Smooth muscle cell (in vitro differentiated cells): ENCODE measurements at regions not wholly inside any gene's neighbourhood (a gene's known extent, or its start where the extent isn't known, plus 50 kb on each side); places are given as distances from the start of the nearest gene placed in this dataset.

Experiments used
- DNase-seq: peaks from one replicate; lab custom pipeline; 2025; ENCODE audit not compliant: unreplicated experiment; lab: John Stamatoyannopoulos, UW
- H2AFZ ChIP-seq: fragments of 200-600 bp; sonication (generic); 2 replicates; pipeline ENCODE4 v1.6.0; 2016; ENCODE audit warnings: antibody characterized with exemption, low read depth, mild to moderate bottlenecking
- H3F3A ChIP-seq: fragments of 200-600 bp; sonication (generic); 2 replicates; pipeline ENCODE4 v1.6.0; 2017; ENCODE audit warnings: antibody characterized with exemption, low read depth
- H3K27ac ChIP-seq: fragments of 200-600 bp; sonication (generic); 2 replicates; pipeline ENCODE4 v1.5.1; 2016; ENCODE audit warnings: low read depth, mild to moderate bottlenecking
- H3K27me3 ChIP-seq: fragments of 200-600 bp; sonication (generic); 2 replicates; pipeline ENCODE4 v1.6.1; 2016; ENCODE audit warnings: low read depth, mild to moderate bottlenecking
- H3K36me3 ChIP-seq: fragments of 200-600 bp; sonication (generic); 2 replicates; pipeline ENCODE4 v1.5.1; 2016; ENCODE audit warnings: low read depth
- H3K4me1 ChIP-seq: fragments of 200-600 bp; sonication (generic); 2 replicates; pipeline ENCODE4 v1.5.1; 2016; ENCODE audit warnings: low read depth
- H3K4me2 ChIP-seq: fragments of 200-600 bp; sonication (generic); 2 replicates; pipeline ENCODE4 v1.6.0; 2016; ENCODE audit warnings: mild to moderate bottlenecking
- H3K4me3 ChIP-seq: fragments of 200-600 bp; sonication (generic); 2 replicates; pipeline ENCODE4 v1.5.1; 2016; ENCODE audit warnings: mild to moderate bottlenecking
- H3K79me2 ChIP-seq: fragments of 200-600 bp; sonication (generic); 2 replicates; pipeline ENCODE4 v1.6.0; 2016; ENCODE audit warnings: low read depth, mild to moderate bottlenecking
- H3K9ac ChIP-seq: fragments of 200-600 bp; sonication (generic); 2 replicates; pipeline ENCODE4 v1.6.0; 2016; ENCODE audit warnings: low read depth
- H3K9me3 ChIP-seq: fragments of 200-600 bp; sonication (generic); replicated peaks from 2 replicates; pipeline ENCODE4 v1.5.1; 2016; ENCODE audit warnings: low read depth
- H4K20me1 ChIP-seq: fragments of 200-600 bp; sonication (generic); 2 replicates; pipeline ENCODE4 v1.6.0; 2016; ENCODE audit warnings: low read depth
- WGBS: methylation state at CpG from one replicate; pipeline ENCODE4 v1.1.7; 2016; ENCODE audit warnings: low lambda C conversion rate; 5-methylcytosine and 5-hydroxymethylcytosine counted together
- TF ChIP-seq, protein P1 (sequence below): fragments of 200-600 bp; sonication (generic); IDR thresholded peaks from 2 replicates; pipeline ENCODE4 v1.5.1; 2017; ENCODE audit warnings: borderline replicate concordance, mild to moderate bottlenecking, antibody characterized with exemption; ENCODE audit not compliant: insufficient read depth, poor library complexity, severe bottlenecking

DNA sequence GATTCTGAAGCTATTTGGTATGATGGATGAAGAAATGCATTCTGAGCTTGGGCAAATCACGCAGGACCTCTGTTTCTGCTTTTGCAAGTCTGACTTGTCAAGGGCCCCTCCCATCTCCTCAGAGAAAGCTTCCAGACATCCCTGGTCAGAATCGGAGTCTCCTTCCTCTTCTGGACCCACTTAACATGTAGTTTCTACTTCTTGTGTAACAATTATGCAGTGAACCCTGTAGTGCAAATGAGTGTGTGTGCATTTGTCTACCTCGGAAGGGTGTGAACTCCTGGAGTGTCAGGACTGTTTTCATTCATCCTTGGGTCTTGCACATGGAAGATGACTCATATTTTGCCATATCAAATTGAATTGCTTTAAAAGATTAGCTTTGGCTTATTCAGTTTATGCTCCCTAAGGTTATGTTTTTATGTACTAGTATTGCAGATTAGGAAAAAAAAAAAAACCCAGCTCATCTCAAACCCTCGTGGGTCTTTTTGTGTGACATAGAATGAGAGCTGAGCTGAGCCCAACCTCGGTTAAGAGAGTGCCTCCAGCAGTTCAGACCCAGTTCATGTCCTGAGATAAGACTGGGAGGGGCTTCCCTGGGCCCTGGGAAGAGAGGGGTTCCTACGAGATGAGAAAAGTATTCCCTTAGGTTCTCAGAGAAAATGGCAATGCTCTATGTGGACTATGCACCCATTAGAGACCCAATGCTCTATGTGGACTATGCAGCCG lies 61.1 kb upstream of the RPL34 start:
- Histone ChIP-seq H3K27me3 (no peaks in the 10 kb centered on the region), H3K36me3 (no peaks in the 10 kb centered on the region), H3K4me1 (peaks cover 13% of the 10 kb centered on the region), H3K9me3 (no peaks in the 10 kb centered on the region), H3K9ac (no peak overlapping the region), H4K20me1 (no peaks in the 10 kb centered on the region), H3K4me3 (no peak overlapping the region), H2AFZ (no peak overlapping the region), H3K4me2 (peak overlapping the region; percentile 17), H3K79me2 (no peaks in the 10 kb centered on the region), H3F3A (peaks cover 14% of the 10 kb centered on the region), H3K27ac (no peak overlapping the region)
- 28% methylated on average over 7 of the region's 7 CpGs for WGBS
- TF ChIP-seq, protein P1, sequence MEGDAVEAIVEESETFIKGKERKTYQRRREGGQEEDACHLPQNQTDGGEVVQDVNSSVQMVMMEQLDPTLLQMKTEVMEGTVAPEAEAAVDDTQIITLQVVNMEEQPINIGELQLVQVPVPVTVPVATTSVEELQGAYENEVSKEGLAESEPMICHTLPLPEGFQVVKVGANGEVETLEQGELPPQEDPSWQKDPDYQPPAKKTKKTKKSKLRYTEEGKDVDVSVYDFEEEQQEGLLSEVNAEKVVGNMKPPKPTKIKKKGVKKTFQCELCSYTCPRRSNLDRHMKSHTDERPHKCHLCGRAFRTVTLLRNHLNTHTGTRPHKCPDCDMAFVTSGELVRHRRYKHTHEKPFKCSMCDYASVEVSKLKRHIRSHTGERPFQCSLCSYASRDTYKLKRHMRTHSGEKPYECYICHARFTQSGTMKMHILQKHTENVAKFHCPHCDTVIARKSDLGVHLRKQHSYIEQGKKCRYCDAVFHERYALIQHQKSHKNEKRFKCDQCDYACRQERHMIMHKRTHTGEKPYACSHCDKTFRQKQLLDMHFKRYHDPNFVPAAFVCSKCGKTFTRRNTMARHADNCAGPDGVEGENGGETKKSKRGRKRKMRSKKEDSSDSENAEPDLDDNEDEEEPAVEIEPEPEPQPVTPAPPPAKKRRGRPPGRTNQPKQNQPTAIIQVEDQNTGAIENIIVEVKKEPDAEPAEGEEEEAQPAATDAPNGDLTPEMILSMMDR = no peak
- DNase-seq = no peak

DNA sequence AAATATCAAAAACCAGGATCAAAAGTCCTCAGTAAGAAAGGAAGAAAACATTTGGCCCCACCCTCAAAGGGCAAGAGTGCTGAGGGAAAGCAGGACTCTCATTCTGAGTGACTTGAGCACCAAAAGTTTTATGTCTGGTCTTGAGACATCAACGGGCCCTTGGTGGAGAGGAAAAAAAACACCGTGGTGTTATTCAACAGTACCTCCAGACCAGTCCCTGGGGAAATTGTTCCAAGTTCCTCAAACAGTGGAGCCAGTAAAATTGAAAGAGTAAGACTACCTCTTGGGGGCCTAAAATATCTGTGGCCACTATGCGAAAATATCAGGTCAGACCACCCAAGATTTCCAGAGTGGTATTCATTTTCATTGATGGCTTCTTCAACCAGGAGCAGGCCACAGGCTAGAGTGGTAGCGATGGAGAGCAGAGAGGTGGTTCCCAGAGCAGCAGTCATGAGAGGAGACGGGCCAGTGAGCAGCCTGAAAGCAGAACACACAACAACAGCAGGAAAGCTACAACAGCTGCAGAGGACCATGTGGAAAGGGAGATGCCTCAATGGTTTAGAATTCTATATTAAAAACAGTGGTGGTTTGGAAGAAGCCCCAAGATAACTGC lies 63.7 kb upstream of the RPL34 start:
- no peak overlapping the region for H3K4me2 ChIP-seq
- no peaks in the 10 kb centered on the region for H4K20me1 ChIP-seq
- 93% methylated on average over 5 of the region's 5 CpGs for WGBS
- H3K27me3 ChIP-seq = no peaks in the 10 kb centered on the region
- no peaks in the 10 kb centered on the region for H3K9me3 ChIP-seq
- H3F3A ChIP-seq = peaks cover 14% of the 10 kb centered on the region
- no peaks in the 10 kb centered on the region for H3K79me2 ChIP-seq
- no peak overlapping the region for H3K9ac ChIP-seq
- peaks cover 13% of the 10 kb centered on the region for H3K4me1 ChIP-seq
- H3K27ac ChIP-seq = no peak overlapping the region
- no peak overlapping the region for H2AFZ ChIP-seq
- H3K36me3 ChIP-seq = no peaks in the 10 kb centered on the region
- DNase-seq = no peak
- H3K4me3 ChIP-seq = no peak overlapping the region
- TF ChIP-seq, protein P1 = no peak

DNA sequence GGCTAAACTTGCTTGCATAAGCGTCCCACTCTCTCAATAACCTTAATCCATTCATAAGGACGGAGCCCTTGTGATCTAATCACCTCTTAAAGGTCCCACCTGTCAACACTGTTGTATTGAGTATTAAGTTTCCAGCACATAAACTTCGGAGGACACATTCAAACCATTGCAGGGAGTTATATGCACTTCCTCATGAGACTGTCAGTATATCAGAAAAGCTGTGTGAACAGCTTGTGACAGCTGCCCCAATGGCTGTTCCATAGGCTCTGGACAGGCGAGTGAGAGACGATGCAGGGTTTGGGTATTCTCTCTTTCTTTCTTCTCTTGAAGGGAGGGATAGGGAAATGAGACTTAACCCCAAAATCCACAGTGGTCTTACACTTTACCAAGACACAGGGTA lies 64.2 kb upstream of the RPL34 start:
- no peaks in the 10 kb centered on the region for H3K9me3 ChIP-seq
- no peaks in the 10 kb centered on the region for H3K79me2 ChIP-seq
- no peak overlapping the region for H3K4me3 ChIP-seq
- H3K27me3 ChIP-seq = no peaks in the 10 kb centered on the region
- WGBS = 84% methylated on average over 5 of the region's 5 CpGs
- H3K4me2 ChIP-seq = no peak overlapping the region
- H4K20me1 ChIP-seq = no peaks in the 10 kb centered on the region
- H3K9ac ChIP-seq = no peak overlapping the region
- DNase-seq = no peak
- no peak overlapping the region for H2AFZ ChIP-seq
- peaks cover 11% of the 10 kb centered on the region for H3K4me1 ChIP-seq
- no peaks in the 10 kb centered on the region for H3K36me3 ChIP-seq
- TF ChIP-seq, protein P1 = no peak
- H3K27ac ChIP-seq = no peak overlapping the region
- H3F3A ChIP-seq = peaks cover 14% of the 10 kb centered on the region
